ENCODE measurements at regions not wholly inside any gene's neighbourhood (a gene's known extent, or its start where the extent isn't known, plus 50 kb on each side); places are given as distances from the start of the nearest gene placed in this dataset.

DNA sequence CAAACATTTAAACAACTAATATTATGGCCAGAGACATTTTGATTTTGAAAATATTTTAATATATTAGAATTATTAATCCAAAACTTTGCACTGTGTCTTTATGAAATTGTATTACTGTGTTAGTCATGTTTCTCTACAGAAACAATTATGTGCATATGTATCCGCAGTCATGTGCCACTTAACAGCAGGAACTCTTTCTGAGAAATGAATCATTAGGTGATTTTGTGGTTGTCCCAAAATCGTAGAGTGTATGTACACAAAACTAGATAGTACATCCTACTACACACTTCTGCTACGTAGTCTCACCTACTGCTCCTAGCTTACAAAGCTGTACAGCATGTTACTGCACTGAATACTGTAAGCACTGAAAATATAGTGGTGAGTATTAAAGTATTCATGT lies 479.2 kb upstream of the DSEL start:
- TF ChIP-seq, protein P1, sequence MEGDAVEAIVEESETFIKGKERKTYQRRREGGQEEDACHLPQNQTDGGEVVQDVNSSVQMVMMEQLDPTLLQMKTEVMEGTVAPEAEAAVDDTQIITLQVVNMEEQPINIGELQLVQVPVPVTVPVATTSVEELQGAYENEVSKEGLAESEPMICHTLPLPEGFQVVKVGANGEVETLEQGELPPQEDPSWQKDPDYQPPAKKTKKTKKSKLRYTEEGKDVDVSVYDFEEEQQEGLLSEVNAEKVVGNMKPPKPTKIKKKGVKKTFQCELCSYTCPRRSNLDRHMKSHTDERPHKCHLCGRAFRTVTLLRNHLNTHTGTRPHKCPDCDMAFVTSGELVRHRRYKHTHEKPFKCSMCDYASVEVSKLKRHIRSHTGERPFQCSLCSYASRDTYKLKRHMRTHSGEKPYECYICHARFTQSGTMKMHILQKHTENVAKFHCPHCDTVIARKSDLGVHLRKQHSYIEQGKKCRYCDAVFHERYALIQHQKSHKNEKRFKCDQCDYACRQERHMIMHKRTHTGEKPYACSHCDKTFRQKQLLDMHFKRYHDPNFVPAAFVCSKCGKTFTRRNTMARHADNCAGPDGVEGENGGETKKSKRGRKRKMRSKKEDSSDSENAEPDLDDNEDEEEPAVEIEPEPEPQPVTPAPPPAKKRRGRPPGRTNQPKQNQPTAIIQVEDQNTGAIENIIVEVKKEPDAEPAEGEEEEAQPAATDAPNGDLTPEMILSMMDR (IDR thresholded peaks at IDR 0.05; ENCODE audit: low read depth, low read length): no peak
- TF ChIP-seq EZH2phosphoT487 (IDR thresholded peaks at IDR 0.05; ENCODE audit: low read depth): no peak

Data from OCI-LY3 (cell line).